Vagina (tissue), 2 donors: ENCODE measurements at regions not wholly inside any gene's neighbourhood (a gene's known extent, or its start where the extent isn't known, plus 50 kb on each side); places are given as distances from the start of the nearest gene placed in this dataset.

Source experiments
- CTCF ChIP-seq, 3 experiments: fragments of 450-650 bp in 2 of 3; fragments of 200-600 bp in 1 of 3; sonication (generic) in 1 of 3; IDR thresholded peaks; one replicate each; pipeline ENCODE4 v1.5.1; 2017 to 2019; ENCODE audit warnings: antibody characterized with exemption in 3 of 3, mild to moderate bottlenecking in 2 of 3, moderate library complexity in 2 of 3
- POLR2A ChIP-seq, 2 donors: fragments of 450-650 bp; IDR thresholded peaks; one replicate each; pipeline ENCODE4 v1.6.1; 2017; ENCODE audit warnings: antibody characterized with exemption in 2 of 2, mild to moderate bottlenecking in 2 of 2, moderate library complexity in 2 of 2
- POLR2AphosphoS5 ChIP-seq, 2 donors: sonication (generic); formaldehyde crosslinking; IDR thresholded peaks; one replicate each; pipeline ENCODE4 v1.9.0; 2017; ENCODE audit warnings: antibody characterized with exemption in 2 of 2, mild to moderate bottlenecking in 2 of 2, low read depth in 1 of 2; ENCODE audit not compliant: insufficient read depth in 1 of 2

GRCh38 chr11:109120341-109120740 lies 301.6 kb upstream of the C11orf87 start:
- TF ChIP-seq CTCF (IDR thresholded peaks at IDR 0.05) (no peak), POLR2AphosphoS5 (IDR thresholded peaks at IDR 0.05; ENCODE audit: insufficient read depth in 1 of 2, low read depth in 1 of 2) (no peak), POLR2A (IDR thresholded peaks at IDR 0.05) (no peak)
